SU-DHL-6 (cell line): ENCODE measurements at regions not wholly inside any gene's neighbourhood (a gene's known extent, or its start where the extent isn't known, plus 50 kb on each side); places are given as distances from the start of the nearest gene placed in this dataset.

ENCODE experiments used
- EZH2phosphoT487 ChIP-seq: fragments of 200-600 bp; sonication (generic), shearing (Covaris generic); conservative IDR thresholded peaks from 2 replicates; pipeline ENCODE4 v1.6.1; 2018; ENCODE audit warnings: mild to moderate bottlenecking, antibody characterized with exemption, low read length, moderate library complexity, mixed read lengths
- TF ChIP-seq, protein P1 (sequence below): fragments of 200-600 bp; sonication (generic); IDR thresholded peaks from one replicate; pipeline ENCODE4 v1.5.1; 2017; ENCODE audit warnings: antibody characterized with exemption, mild to moderate bottlenecking, low read length, moderate library complexity; ENCODE audit not compliant: insufficient read depth, poor library complexity, severe bottlenecking

DNA sequence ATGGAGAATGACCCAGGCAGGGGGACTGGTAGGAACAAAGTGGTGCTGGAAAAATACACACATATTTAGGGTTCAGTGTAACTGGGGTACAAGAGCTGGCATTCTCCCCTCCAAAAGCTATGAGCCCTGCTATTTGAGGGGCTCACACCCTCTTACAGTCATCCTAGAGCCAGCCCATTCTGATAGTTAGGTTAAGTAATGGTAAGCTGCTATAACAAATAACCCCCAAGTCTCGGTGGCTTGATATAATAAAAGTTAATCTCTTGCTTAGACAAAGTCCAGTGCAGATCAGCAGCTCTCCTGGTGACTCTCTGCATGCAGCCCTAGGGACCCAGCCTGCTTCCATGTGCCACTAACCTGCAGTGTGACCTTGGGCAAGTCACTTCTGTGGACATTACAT is 234.9 kb upstream of the HES1 start:
- TF ChIP-seq, protein P1, sequence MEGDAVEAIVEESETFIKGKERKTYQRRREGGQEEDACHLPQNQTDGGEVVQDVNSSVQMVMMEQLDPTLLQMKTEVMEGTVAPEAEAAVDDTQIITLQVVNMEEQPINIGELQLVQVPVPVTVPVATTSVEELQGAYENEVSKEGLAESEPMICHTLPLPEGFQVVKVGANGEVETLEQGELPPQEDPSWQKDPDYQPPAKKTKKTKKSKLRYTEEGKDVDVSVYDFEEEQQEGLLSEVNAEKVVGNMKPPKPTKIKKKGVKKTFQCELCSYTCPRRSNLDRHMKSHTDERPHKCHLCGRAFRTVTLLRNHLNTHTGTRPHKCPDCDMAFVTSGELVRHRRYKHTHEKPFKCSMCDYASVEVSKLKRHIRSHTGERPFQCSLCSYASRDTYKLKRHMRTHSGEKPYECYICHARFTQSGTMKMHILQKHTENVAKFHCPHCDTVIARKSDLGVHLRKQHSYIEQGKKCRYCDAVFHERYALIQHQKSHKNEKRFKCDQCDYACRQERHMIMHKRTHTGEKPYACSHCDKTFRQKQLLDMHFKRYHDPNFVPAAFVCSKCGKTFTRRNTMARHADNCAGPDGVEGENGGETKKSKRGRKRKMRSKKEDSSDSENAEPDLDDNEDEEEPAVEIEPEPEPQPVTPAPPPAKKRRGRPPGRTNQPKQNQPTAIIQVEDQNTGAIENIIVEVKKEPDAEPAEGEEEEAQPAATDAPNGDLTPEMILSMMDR: no peak
- TF ChIP-seq EZH2phosphoT487: no peak
